ENCODE measurements at regions not wholly inside any gene's neighbourhood (a gene's known extent, or its start where the extent isn't known, plus 50 kb on each side); places are given as distances from the start of the nearest gene placed in this dataset.

DNA sequence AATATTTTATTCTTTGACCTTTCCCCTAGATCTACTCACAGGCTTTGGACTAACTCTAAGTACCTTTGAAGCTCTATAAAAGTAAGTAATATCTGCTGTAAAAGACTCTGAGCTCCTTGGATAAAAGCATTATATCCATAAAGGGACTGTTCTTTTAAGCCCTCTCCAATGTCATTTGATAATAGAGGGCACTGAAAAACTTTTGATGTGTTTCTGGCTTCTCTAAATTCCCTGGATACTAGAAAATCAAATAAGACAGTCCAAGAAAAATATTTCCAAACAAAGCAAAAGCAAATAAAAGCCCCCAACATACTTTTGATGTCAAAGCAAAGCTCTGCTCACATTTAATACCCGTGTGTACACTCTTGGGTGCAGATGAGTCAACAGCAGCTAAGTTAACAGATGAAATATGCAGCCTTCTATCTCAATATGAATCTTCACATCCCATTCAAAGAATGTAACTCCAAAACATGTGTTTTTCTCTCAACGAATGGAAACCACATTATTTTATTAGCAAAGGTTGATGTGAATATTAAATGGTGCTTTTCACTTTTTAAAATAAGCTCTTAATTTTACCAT lies 230.3 kb downstream of the CENPF start:
- TF ChIP-seq, protein P1, sequence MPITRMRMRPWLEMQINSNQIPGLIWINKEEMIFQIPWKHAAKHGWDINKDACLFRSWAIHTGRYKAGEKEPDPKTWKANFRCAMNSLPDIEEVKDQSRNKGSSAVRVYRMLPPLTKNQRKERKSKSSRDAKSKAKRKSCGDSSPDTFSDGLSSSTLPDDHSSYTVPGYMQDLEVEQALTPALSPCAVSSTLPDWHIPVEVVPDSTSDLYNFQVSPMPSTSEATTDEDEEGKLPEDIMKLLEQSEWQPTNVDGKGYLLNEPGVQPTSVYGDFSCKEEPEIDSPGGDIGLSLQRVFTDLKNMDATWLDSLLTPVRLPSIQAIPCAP (CRISPR knock-in tag; IDR thresholded peaks at IDR 0.05) = no peak
- TF ChIP-seq, protein P2, sequence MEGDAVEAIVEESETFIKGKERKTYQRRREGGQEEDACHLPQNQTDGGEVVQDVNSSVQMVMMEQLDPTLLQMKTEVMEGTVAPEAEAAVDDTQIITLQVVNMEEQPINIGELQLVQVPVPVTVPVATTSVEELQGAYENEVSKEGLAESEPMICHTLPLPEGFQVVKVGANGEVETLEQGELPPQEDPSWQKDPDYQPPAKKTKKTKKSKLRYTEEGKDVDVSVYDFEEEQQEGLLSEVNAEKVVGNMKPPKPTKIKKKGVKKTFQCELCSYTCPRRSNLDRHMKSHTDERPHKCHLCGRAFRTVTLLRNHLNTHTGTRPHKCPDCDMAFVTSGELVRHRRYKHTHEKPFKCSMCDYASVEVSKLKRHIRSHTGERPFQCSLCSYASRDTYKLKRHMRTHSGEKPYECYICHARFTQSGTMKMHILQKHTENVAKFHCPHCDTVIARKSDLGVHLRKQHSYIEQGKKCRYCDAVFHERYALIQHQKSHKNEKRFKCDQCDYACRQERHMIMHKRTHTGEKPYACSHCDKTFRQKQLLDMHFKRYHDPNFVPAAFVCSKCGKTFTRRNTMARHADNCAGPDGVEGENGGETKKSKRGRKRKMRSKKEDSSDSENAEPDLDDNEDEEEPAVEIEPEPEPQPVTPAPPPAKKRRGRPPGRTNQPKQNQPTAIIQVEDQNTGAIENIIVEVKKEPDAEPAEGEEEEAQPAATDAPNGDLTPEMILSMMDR (IDR thresholded peaks at IDR 0.05) = no peak
- TF ChIP-seq CREB1 (CRISPR knock-in tag; IDR thresholded peaks at IDR 0.05) (no peak), GABPB1 (CRISPR knock-in tag; IDR thresholded peaks at IDR 0.05) (no peak)
- TF ChIP-seq, protein P3, sequence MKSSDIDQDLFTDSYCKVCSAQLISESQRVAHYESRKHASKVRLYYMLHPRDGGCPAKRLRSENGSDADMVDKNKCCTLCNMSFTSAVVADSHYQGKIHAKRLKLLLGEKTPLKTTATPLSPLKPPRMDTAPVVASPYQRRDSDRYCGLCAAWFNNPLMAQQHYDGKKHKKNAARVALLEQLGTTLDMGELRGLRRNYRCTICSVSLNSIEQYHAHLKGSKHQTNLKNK (CRISPR knock-in tag; IDR thresholded peaks at IDR 0.05) = no peak

All from WTC11 (cell line).